Activated CD8-positive, alpha-beta memory T cell treated with anti-CD3 and anti-CD28 coated beads for 36 hours (primary cell): ENCODE measurements at regions not wholly inside any gene's neighbourhood (a gene's known extent, or its start where the extent isn't known, plus 50 kb on each side); places are given as distances from the start of the nearest gene placed in this dataset.

Experiments
- CTCF ChIA-PET: fragments of 350-600 bp; sonication (Branson Sonifier 250); formaldehyde crosslinking; loops from one replicate; lab custom pipeline; 2021; ENCODE audit warnings: antibody characterized with exemption; lab: Charles Lee
- POLR2A ChIA-PET: fragments of 350-600 bp; sonication (Branson Sonifier 250); formaldehyde crosslinking; loops from one replicate; lab custom pipeline; 2021; ENCODE audit warnings: antibody characterized with exemption; lab: Charles Lee

DNA sequence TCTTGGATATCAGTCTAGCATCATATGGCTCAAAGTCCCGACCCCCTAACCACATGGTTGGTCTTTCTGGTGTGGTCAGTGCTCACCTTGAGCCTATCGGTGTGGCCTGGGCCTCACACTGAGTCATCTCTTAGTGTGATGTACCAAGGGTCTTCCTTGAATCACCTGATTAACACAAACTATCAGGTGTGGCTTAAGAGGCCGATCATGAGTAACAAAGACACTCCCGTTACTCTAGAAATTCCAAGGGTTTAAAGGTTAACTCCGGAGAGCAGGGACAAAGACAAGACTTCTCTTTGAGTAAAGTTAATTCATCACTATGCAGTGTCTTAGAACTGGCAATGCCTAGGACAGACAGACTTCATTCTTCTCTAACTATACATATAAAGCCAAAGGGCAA, 52.3 kb upstream of the ARMC3 start:
- POLR2A ChIA-PET, result no interaction called here
- CTCF ChIA-PET, result no interaction called here

DNA sequence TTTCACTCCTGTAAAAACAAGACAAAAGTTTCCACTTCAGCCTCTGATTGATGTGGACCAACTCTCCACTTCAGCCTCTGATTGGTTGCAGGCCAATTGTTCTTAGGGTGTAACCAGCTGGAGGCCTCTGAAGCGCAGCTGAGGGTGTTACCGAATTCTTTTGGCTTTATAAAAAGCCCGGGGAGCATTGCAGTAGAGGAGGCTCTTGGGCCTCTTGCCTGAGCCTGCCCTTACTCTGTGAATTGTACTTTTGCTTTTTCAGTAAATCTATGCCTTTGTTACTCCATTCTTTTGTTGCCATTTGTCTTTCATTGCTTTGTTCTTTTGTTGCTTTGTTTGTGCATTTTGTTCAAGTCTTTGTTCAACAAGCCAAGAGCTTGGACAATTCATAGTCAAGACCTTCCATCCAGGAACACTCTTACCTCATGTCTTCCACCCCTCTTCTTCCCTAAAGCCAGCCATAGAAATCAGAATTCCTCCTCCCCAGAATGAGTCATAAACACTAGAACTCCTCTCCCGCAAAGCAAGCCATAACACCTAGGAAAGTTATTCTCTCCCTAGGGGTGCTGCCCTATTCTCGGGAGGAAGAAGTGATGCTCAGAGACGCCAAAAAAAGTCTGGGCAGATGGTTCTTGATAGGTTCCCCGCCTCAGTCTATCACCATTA, 53.5 kb upstream of the ARMC3 start:
- ChIA-PET CTCF (no interaction called here), POLR2A (no interaction called here)

DNA sequence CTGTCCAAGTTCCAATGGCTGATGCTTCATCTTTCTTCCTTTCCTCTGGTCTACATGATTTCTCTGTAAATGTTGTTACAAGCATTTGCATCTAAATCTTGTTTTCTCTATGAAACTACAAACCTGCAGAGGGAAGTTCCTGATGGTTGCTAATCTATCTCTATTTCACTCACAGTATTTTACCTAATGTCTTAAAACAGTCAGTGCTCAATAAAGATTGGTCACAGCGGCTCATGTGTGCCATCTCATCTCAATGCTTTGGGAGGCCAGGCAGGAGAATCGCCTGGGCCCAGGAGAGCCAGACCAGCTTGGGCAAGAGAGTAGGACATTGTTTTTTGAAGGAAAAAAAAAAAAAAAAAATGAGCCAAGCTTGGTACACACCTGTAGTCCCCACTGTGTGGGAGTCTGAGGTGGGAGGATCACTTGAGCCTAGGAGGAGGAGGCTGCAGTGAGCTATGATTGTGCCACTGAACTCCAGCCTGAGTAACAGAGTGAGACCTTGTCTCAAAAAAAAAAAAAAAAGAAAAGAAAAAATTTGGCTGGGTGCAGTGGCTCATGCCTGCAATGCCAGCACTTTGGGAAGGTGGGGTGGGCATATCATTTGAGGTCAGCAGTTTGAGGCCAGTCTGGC, 71.3 kb upstream of the ARMC3 start:
- ChIA-PET CTCF (interaction anchor here (0.6 kb wide), 1 partner anchor 690 kb away, joined by 3 read pairs; no protein-coding TSS in a partner anchor), POLR2A (no interaction called here)

DNA sequence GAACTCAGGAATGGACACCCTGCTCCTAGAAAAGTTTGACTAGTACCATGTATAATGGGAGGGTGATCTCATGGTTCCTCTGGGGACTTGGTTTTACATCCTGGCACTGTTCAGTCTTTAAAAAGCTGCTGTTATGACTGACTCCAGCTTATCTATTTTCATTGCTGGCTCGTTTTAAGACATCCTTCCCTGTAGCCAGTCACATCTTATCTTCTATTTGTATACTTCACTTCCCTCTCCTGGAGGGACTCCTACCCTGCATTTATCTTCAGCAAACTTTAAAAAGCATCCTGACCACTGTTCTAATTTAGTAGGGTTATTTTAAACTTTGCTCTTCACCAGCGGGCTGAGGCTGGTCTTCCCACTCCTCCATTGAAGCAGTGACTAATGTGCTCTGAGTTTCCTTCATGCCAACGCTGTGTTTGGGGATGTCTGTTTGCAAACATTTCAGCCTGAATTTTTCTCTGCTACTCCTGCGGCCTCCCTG, 72.9 kb upstream of the ARMC3 start:
- ChIA-PET POLR2A (no interaction called here), CTCF (no interaction called here)

DNA sequence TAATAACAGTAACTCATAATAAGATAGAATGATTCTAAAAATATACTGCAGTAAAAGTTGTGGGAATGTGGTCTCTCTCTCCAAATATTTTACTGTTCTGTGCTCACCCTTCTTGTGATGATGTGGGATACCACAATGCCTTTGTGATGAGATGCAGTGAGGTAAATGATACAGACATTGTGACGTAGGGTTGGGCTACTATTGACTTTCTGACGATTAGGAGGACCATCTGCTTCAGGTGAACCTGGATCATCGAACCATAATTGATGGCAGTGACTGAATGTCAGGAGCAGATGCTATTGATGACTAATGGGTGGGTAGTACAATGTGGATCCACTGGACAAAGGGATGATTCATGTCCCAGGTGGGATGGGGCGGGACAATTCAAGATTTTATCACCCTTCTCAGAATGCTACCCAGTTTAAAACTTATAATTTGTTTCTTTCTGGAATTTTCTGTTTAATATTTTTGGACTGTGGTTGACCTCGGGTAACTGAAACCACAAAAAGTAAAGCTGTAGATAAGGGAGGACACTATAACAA, 73.9 kb upstream of the ARMC3 start:
- ChIA-PET CTCF (no interaction called here), POLR2A (no interaction called here)

DNA sequence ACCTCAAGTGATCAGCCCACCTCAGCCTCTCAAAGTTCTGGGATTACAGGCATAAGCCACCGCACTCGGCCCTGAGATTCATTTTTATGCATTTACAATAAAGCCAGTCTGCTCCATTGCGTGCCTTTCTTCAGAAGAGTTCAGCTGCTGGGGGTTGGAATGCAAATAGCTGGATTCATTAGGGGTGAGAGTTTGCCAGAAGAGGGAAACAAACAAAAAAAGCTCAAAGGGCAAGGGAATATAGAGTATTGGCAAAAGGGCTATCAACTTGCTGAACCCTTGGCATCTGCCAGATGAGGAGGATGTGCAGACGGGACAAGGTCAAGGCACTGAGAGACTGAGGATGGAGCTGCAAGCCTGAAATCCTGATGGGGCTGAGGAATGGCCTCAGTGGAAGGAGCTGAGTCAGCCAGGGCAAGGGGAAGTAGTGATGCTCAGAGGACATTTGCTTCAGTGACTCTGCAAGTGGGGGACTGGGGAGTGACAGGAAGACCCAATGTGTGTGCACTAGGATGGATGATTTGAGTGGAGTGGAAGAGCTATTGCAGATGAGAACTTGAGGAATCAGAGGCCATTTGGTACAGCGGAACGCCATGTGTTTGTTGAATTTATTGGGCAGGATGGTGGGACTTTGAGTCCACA, 75.0 kb upstream of the ARMC3 start:
- POLR2A ChIA-PET, result no interaction called here
- CTCF ChIA-PET, result no interaction called here

DNA sequence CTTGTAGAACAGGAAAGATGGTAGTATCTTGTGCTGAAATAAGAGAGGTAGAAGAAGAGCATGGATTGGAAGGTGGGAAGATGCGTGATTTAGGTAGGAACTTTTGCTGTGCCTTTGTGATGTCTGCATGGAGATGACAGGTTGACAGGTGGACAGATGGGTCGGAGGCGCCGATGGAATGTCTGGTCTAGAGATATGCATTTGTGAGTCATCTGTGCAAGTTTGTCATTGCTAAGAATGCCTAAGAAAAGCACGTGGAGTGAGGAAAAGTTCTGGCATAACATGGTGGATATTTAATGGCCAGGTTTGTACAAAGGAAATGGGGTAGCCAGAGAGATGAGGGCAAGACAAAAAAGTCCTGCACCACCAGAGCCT, 76.0 kb upstream of the ARMC3 start:
- CTCF ChIA-PET, result no interaction called here
- POLR2A ChIA-PET, result no interaction called here

DNA sequence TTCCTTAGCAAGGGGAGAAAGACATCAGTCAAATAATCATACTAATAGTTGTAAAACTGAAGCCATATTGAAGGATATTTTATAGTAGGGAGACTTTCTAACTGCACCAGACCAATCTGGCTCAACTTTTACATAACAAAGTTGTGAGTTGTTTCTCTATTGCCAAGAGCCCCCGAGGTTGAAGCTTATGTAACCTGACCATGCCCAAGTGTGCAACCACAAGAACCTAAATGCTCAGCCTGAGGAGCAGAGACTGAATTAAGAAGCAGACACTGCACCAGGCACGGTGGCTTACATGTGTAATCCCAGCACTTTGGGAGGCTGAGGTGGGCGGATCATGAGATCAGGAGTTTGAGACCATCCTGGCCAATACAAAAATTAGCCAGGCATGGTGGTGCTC, 77.3 kb upstream of the ARMC3 start:
- CTCF ChIA-PET, result no interaction called here
- POLR2A ChIA-PET, result no interaction called here

DNA sequence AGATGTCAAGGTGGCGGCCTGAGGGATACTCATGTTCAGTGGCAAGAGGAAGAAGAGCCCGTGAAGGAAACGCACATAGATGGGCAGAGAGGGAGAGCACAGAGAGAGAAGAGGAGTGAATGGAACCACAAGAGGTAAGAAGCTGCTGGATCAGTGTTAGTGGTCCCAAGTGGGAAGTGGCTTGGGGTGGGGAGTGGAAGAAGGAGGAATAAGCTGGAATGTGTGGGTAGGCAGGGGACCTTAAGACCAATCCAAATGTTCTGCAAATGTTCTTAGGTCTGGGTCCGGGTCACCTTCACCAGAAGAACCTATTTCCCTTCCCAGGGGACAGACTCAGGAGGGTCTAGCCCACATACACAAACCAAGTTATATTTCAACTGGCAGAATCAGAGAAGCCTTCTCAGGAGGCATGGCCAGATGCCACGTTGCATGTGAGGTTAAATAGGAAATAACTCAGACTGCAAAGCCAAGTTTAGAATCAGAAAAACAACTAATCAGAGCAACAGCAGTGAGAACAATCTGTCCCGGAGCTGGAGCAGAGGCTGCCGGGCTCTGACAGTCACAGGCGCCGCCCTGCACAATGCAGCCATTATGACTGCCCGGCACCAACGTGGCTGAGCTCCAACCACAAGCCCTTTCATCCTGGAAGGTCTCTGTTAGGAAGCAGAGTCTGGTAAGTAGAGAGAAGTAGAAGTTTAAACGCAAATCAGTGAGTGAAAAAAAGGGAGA, 78.6 kb upstream of the ARMC3 start:
- ChIA-PET CTCF (no interaction called here), POLR2A (no interaction called here)

DNA sequence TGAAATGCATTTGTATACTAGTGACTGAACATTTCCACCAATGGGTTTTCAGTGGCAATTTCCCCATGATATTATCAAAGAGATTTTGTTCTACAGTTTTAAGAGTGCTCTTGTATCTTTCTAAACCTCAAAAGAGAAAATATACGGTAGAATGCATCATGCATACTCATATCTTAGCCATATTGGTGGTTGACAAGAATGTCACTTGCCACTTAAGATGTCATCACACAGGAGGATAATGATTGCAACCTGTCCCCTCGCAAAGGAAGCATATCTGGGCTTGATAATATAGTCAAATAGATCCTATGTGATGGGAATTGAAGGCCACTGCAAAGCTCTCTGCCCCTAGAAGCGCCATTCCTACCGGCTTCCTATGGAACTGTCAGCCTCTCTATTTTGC, 79.3 kb upstream of the ARMC3 start:
- POLR2A ChIA-PET, result no interaction called here
- CTCF ChIA-PET, result no interaction called here

DNA sequence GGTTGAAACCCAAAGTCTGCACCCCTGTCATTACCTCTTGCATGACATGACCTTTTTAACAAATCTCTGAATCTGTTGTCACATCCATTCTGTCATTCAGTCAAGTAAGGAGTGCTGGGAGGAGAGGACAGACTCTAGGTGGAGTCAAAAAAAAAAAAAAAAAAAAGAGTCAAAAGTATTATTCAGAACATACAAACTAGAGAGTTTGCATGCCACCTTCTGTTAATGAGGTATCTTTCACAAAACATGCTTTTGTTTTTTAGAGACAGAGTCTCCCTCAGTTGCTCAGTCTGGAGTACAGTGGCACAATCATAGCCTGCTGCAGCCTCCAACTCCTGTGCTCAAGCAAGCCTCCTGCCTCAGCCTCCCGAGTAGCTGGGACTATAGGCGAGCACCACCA, 81.6 kb upstream of the ARMC3 start:
- ChIA-PET POLR2A (no interaction called here), CTCF (no interaction called here)

DNA sequence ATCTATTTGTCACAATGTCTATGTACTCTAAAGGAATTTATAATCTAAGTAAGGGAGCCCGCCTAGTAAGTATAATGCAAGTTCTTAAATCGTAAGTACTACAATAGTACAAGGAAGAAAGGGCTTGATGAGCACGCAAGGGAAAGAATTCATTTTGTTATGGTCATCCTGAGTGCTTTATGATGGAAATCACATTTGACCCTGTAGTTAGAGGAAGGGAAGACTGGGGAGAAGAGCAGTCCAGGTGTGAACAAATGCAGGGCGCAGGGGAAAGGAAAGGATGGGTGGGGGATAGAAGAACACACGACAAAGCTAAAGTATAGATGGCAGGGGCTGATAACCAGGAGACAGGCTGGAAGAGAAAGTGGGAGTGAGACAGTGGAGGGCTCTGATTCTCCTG, 88.2 kb upstream of the ARMC3 start:
- CTCF ChIA-PET, result no interaction called here
- POLR2A ChIA-PET, result no interaction called here

DNA sequence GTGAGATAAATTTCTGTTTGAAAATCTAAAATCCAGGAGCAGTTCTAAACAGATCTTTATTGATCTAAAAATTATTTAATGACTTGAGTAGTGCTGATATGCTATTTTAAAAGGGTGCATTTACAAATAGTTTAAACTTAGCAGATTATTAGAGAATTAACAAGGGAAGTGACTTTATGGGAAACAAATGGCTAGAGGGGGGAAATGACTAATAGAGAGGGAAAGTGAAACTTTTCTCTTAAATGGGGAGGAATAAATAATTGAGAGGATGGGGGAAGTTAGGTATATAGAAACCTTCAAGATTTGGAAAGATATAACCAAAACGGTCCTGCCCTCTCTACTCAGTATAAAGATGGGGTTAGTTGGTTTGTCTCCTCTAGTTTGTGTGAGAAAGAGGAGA, 90.1 kb upstream of the ARMC3 start:
- CTCF ChIA-PET, result no interaction called here

DNA sequence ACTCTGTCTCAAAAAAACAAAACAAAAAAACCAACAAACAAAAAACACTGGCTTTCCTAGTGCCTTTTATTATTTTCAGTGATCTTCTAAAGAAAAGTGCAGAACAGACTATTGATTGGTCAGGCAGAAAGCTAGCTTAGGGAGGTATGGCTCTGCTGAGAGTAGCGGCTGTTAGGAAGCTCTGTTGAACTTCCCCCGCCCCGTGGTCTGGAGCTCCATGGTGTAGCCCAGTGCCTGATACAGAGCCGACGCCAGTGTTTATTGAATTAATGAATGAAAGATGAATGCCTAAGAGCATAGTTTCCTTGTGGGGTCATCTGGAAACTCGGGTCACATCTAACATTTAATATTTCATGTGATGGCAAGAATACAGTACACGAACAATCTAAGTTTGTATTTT, 90.5 kb upstream of the ARMC3 start:
- POLR2A ChIA-PET, result no interaction called here
- CTCF ChIA-PET, result no interaction called here

More for the DNA sequence above, 90.1 kb upstream of the ARMC3 start:
- POLR2A ChIA-PET, result no interaction called here

DNA sequence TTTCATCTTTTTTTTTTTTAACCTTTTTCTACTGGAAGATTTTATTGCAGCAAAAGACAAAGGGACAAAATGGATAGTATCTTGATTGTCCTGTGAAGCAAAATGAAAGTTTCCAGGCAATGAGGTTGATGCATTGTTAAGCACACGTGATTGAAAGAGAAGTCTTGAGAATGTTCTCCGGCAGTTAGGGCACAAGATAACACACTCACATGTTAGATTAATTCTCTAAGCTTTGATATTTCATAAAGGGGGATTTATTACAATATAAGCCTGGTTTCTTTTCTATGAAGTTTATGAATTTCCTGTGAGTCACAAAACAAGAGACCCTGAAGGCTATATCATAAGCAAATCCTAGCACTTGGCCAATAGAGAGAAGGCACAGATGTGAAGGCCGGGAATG, 93.4 kb upstream of the ARMC3 start:
- ChIA-PET POLR2A (no interaction called here), CTCF (no interaction called here)

DNA sequence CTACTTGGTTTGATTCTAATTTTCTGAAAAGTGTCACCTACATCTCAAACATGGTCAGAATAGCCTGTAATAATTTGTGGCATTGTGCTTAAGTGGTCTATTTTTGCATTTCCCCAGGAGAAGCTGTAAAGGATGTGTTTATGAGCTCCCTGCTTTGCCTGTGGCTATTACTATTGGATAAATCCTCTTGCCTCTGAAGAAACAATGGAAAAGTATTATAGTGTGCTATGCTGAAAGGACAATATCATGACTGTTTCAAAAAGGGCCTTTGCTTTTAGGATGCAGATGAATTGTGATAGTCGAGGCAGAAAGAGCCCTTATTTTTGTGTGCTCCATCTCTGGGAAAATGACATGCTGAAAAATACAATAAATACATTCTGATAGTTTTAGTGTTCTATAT, 94.1 kb upstream of the ARMC3 start:
- ChIA-PET CTCF (no interaction called here), POLR2A (no interaction called here)

DNA sequence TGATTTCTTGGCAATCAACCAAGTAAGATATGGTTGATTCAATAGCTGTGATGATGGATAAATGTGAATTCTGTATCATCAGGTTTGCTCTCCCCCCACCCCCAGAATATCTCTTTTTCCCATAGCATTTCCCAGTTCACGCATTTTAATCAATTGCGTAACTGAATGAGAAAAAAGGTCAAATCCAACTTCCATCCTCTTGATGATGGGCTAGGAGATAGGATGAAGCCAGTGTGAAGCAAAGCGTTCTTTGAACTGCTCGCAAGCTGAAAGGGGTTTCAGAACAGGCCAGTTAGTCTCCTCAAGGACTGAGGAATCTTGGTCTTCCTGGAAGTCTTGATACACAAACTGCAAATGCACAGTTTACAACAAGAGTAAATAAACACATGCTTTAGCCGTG, 94.5 kb upstream of the ARMC3 start:
- POLR2A ChIA-PET, result no interaction called here
- CTCF ChIA-PET, result no interaction called here

DNA sequence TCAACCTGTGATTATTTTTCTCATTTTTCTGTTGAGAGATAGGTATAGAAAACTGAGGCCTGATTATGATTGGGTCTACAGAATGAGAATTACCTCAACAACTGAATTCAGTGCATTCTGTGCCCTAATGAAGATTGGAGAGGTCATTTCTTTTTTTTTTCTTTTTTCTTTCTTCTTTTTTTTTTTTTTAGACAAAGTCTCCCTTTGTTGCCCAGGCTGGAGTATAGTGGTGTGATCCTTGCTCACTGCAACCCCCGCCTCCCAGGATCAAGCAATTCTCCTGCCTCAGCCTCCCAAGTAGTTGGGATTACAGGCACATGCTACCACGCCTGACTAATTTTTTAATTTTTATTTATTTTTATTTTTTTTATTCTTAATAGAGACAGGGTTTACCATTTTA, 95.0 kb upstream of the ARMC3 start:
- CTCF ChIA-PET, result no interaction called here
- POLR2A ChIA-PET, result no interaction called here

DNA sequence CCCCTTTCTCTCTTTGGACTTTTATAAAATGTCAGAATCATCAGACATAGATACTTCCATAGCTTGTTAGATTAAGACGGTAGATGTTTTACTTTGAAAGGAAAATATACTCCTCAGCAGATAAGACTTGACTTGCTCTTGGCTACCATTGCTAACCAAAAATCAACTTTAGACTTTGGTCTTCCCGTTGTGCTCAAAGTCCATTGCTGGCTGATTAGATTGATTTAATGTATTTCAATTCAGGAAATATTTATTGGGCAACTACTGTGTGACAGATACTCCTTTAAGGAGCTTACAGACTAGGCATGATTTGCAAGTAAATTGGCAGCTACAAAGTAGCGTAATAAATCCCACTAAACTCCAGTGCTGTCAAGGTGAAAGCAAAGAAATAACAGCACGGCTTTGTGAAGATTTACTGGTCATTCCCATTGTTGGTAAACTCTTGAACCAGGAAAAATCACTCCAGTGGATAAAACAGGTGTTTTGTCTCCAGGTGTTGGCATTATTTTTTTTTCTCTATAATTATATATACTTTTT, 95.7 kb upstream of the ARMC3 start:
- ChIA-PET CTCF (no interaction called here), POLR2A (no interaction called here)

DNA sequence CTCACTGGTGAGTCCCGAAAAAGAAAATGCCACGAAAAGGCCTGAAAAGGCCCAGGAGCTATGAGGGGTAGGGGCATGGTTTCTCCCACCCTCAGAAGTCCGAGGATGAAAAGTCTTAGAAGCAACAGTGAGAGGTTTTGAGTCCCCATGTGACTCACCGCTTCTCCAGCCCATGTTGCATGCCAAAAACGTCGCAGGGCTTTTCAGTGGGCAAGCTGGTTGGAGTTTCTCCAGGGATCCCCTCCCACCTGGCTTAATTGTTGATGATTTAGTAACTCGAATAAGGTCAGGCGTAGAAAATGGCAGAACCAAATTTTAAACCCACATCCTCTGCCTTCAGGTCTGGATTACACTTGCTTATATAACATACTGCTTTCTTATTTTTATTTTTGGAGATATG, 96.3 kb upstream of the ARMC3 start:
- POLR2A ChIA-PET, result no interaction called here
- CTCF ChIA-PET, result no interaction called here
